Keratinocyte (primary cell): ENCODE measurements at regions not wholly inside any gene's neighbourhood (a gene's known extent, or its start where the extent isn't known, plus 50 kb on each side); places are given as distances from the start of the nearest gene placed in this dataset.

ENCODE experiments used
- DNase-seq: peaks from one replicate; pipeline ENCODE4 v3.0.0-alpha.2; 2011; ENCODE audit warnings: low read depth, missing footprints, low spot score
- FAIRE-seq: peaks from 2 replicates; lab custom pipeline; 2011; peaks lifted over from hg19 to GRCh38; lab: Jason Lieb, UNC
- H2AFZ ChIP-seq: 2 replicates; pipeline ENCODE4 v1.6.0; 2012; ENCODE audit warnings: low read length, control low read depth, inconsistent platforms; ENCODE audit not compliant: control insufficient read depth
- H3K27ac ChIP-seq: 2 replicates; pipeline ENCODE4 v1.5.1; 2011; ENCODE audit warnings: low read length; ENCODE audit not compliant: control insufficient read depth, insufficient read depth
- H3K27me3 ChIP-seq: 3 replicates; pipeline ENCODE4 v1.6.0; 2011; ENCODE audit warnings: low read length; ENCODE audit not compliant: control insufficient read depth, insufficient read depth; ENCODE audit errors: extremely low read depth
- H3K36me3 ChIP-seq, 2 experiments: 2 replicates in 1 of 2; 3 replicates in 1 of 2; pipeline ENCODE4 v1.5.1; 2011; ENCODE audit warnings: low read length in 2 of 2, mild to moderate bottlenecking in 1 of 2; ENCODE audit not compliant: control insufficient read depth in 2 of 2, insufficient read depth in 2 of 2; ENCODE audit errors: extremely low read depth in 1 of 2
- H3K4me1 ChIP-seq: 3 replicates; pipeline ENCODE4 v1.5.1; 2011; ENCODE audit warnings: low read length; ENCODE audit not compliant: control insufficient read depth, insufficient read depth; ENCODE audit errors: extremely low read depth
- H3K4me2 ChIP-seq: 3 replicates; pipeline ENCODE4 v1.6.0; 2011; ENCODE audit warnings: low read depth, low read length; ENCODE audit not compliant: control insufficient read depth, insufficient read depth; ENCODE audit errors: extremely low read depth
- H3K4me3 ChIP-seq, 3 experiments: fragments of 200-600 bp in 1 of 3; sonication (generic) in 1 of 3; 2 replicates in 2 of 3; 3 replicates in 1 of 3; pipeline ENCODE4 v1.5.1; 2011 to 2016; ENCODE audit warnings: low read length in 3 of 3, mild to moderate bottlenecking in 3 of 3, control low read depth in 2 of 3, inconsistent platforms in 1 of 3, low read depth in 1 of 3, mixed read lengths in 1 of 3, mixed run types in 1 of 3, moderate library complexity in 1 of 3; ENCODE audit not compliant: control insufficient read depth in 2 of 3, insufficient read depth in 2 of 3; ENCODE audit errors: extremely low read depth in 1 of 3
- H3K79me2 ChIP-seq: 2 replicates; pipeline ENCODE4 v1.6.0; 2012; ENCODE audit warnings: low read length; ENCODE audit not compliant: control insufficient read depth, insufficient read depth
- H3K9ac ChIP-seq: 3 replicates; pipeline ENCODE4 v1.6.0; 2011; ENCODE audit warnings: low read length; ENCODE audit not compliant: control insufficient read depth, insufficient read depth; ENCODE audit errors: extremely low read depth
- H3K9me1 ChIP-seq: 3 replicates; pipeline ENCODE4 v1.6.0; 2011; ENCODE audit warnings: low read length; ENCODE audit not compliant: control insufficient read depth, insufficient read depth; ENCODE audit errors: extremely low read depth
- H3K9me3 ChIP-seq: 2 replicates; pipeline ENCODE4 v1.5.1; 2012; ENCODE audit warnings: low read depth, low read length; ENCODE audit not compliant: control insufficient read depth
- H4K20me1 ChIP-seq: 3 replicates; pipeline ENCODE4 v1.6.0; 2011; ENCODE audit warnings: low read length; ENCODE audit not compliant: control insufficient read depth, insufficient read depth; ENCODE audit errors: extremely low read depth
- CTCF ChIP-seq, 3 experiments: IDR thresholded peaks in 1 of 3; conservative IDR thresholded peaks in 1 of 3; optimal IDR thresholded peaks in 1 of 3; 2 replicates in 2 of 3; 3 replicates in 1 of 3; pipeline versions ENCODE3 to v1.5.1; 2011; ENCODE audit warnings: low read length in 3 of 3, mild to moderate bottlenecking in 3 of 3, moderate library complexity in 2 of 3, control low read depth in 1 of 3, inconsistent platforms in 1 of 3; ENCODE audit not compliant: insufficient read depth in 2 of 3; ENCODE audit errors: extremely low read depth in 1 of 3
- EZH2 ChIP-seq: IDR thresholded peaks from one replicate; pipeline ENCODE4 v1.6.1; 2012; ENCODE audit warnings: inconsistent platforms, mild to moderate bottlenecking, low read length, moderate library complexity
- dilution Hi-C: fragments of 300-500 bp; cut with MboI; formaldehyde crosslinking; loops from one replicate; pipeline ENCODE4 v1.7.0; 2020; ENCODE audit warnings: low sequenced_read_pairs; ENCODE audit not compliant: extremely low pct_ligation_motif_present

GRCh38 chr11:127252321-127252720 is 251.8 kb upstream of the KIRREL3 start:
- Histone ChIP-seq H3K9me3 (no peaks in the 10 kb centered on the region), H4K20me1 (no peaks in the 10 kb centered on the region), H3K27me3 (no peaks in the 10 kb centered on the region), H3K79me2 (no peaks in the 10 kb centered on the region), H3K9me1 (no peaks in the 10 kb centered on the region), H3K9ac (no peak overlapping the region), H3K4me2 (no peak overlapping the region), H2AFZ (no peak overlapping the region), H3K4me1 (no peaks in the 10 kb centered on the region), H3K36me3 (no peaks in the 10 kb centered on the region), H3K4me3 (no peak overlapping the region), H3K27ac (no peak overlapping the region)
- DNase-seq (no peak), FAIRE-seq (no peak)
- no peak for TF ChIP-seq EZH2
- dilution Hi-C loops, result no loop called here

GRCh38 chr11:127249576-127249975 is 249.0 kb upstream of the KIRREL3 start:
- DNase-seq (no peak), FAIRE-seq (no peak)
- H3K79me2 ChIP-seq, result no peaks in the 10 kb centered on the region
- no peak overlapping the region for H3K9ac ChIP-seq
- no peak overlapping the region for H2AFZ ChIP-seq
- H3K27ac ChIP-seq, result no peak overlapping the region
- H3K4me2 ChIP-seq, result no peak overlapping the region
- no peaks in the 10 kb centered on the region for H3K9me3 ChIP-seq
- no peaks in the 10 kb centered on the region for H3K36me3 ChIP-seq
- no peaks in the 10 kb centered on the region for H4K20me1 ChIP-seq
- H3K4me1 ChIP-seq, result no peaks in the 10 kb centered on the region
- H3K4me3 ChIP-seq, result no peak overlapping the region
- dilution Hi-C loops, result no loop called here
- no peak for TF ChIP-seq EZH2
- no peak for TF ChIP-seq CTCF (optimal IDR thresholded peaks at IDR 0.05 in 1 of 3, IDR thresholded peaks at IDR 0.05 in 1 of 3, conservative IDR thresholded peaks at IDR 0.05 in 1 of 3; ENCODE audit: extremely low read depth in 1 of 3, insufficient read depth in 2 of 3, low read length in 3 of 3)
- no peaks in the 10 kb centered on the region for H3K9me1 ChIP-seq
- no peaks in the 10 kb centered on the region for H3K27me3 ChIP-seq

GRCh38 chr11:127248476-127248875 is 247.9 kb upstream of the KIRREL3 start:
- TF ChIP-seq EZH2 (no peak), CTCF (optimal IDR thresholded peaks at IDR 0.05 in 1 of 3, IDR thresholded peaks at IDR 0.05 in 1 of 3, conservative IDR thresholded peaks at IDR 0.05 in 1 of 3; ENCODE audit: extremely low read depth in 1 of 3, insufficient read depth in 2 of 3, low read length in 3 of 3) (no peak)
- Histone ChIP-seq H3K9ac (no peak overlapping the region), H3K9me3 (no peaks in the 10 kb centered on the region), H2AFZ (no peak overlapping the region), H3K9me1 (no peaks in the 10 kb centered on the region), H3K4me2 (no peak overlapping the region), H3K4me3 (no peak overlapping the region), H3K27ac (no peak overlapping the region), H3K4me1 (no peaks in the 10 kb centered on the region), H4K20me1 (no peaks in the 10 kb centered on the region), H3K36me3 (no peaks in the 10 kb centered on the region), H3K27me3 (no peaks in the 10 kb centered on the region), H3K79me2 (no peaks in the 10 kb centered on the region)
- DNase-seq (no peak), FAIRE-seq (no peak)
- dilution Hi-C loops, result no loop called here
